SKM-1 (cell line): ENCODE measurements at regions not wholly inside any gene's neighbourhood (a gene's known extent, or its start where the extent isn't known, plus 50 kb on each side); places are given as distances from the start of the nearest gene placed in this dataset.
"Not testable (repeated sequence)": the region's sequence is repeated elsewhere in the genome, so short reads cannot be mapped to it uniquely, and the experiment has no call there.

Experiments
- DNase-seq: peaks from one replicate; lab custom pipeline; 2025; ENCODE audit not compliant: unreplicated experiment; lab: John Stamatoyannopoulos, UW

GRCh38 chr2:239566995-239567568 is 166.3 kb upstream of the HDAC4 start:
- DNase-seq: no peak

GRCh38 chr2:239566162-239566994 is 165.6 kb upstream of the HDAC4 start:
- DNase-seq: no peak

- DNase-seq: no peak
Observed at GRCh38 chr2:239564587-239564986, 163.8 kb upstream of the HDAC4 start.

- no peak for DNase-seq
Observed at GRCh38 chr2:239563561-239563960, 162.7 kb upstream of the HDAC4 start.

GRCh38 chr2:239561446-239562001 is 160.7 kb upstream of the HDAC4 start:
- no peak for DNase-seq

GRCh38 chr2:239559417-239560261 is 158.8 kb upstream of the HDAC4 start:
- no peak for DNase-seq

- DNase-seq: no peak
Observed at GRCh38 chr2:239558661-239559060, 157.8 kb upstream of the HDAC4 start.

GRCh38 chr2:239557516-239557915 is 156.7 kb upstream of the HDAC4 start:
- DNase-seq: no peak

GRCh38 chr2:239555571-239555905 is 154.7 kb upstream of the HDAC4 start:
- DNase-seq: no peak

- no peak for DNase-seq
Observed at GRCh38 chr2:239554766-239555570, 154.1 kb upstream of the HDAC4 start.

GRCh38 chr2:239553376-239554000 is 152.7 kb upstream of the HDAC4 start:
- DNase-seq: no peak

- DNase-seq: no peak
Observed at GRCh38 chr2:239552213-239552926, 151.6 kb upstream of the HDAC4 start.

- no peak for DNase-seq
Observed at GRCh38 chr2:239551206-239551605, 150.4 kb upstream of the HDAC4 start.

- DNase-seq: no peak
Observed at GRCh38 chr2:239550357-239550756, 149.5 kb upstream of the HDAC4 start.

- DNase-seq: no peak
Observed at GRCh38 chr2:239549711-239550255, 149.0 kb upstream of the HDAC4 start.

GRCh38 chr2:239548965-239549595 is 148.3 kb upstream of the HDAC4 start:
- DNase-seq: no peak

- no peak for DNase-seq
Observed at GRCh38 chr2:239548451-239548871, 147.6 kb upstream of the HDAC4 start.

- DNase-seq: not testable (repeated sequence)
Observed at GRCh38 chr2:239547140-239547539, 146.3 kb upstream of the HDAC4 start.

GRCh38 chr2:239546541-239546940 is 145.7 kb upstream of the HDAC4 start:
- DNase-seq: no peak
